ENCODE measurements at regions not wholly inside any gene's neighbourhood (a gene's known extent, or its start where the extent isn't known, plus 50 kb on each side); places are given as distances from the start of the nearest gene placed in this dataset.

DNA sequence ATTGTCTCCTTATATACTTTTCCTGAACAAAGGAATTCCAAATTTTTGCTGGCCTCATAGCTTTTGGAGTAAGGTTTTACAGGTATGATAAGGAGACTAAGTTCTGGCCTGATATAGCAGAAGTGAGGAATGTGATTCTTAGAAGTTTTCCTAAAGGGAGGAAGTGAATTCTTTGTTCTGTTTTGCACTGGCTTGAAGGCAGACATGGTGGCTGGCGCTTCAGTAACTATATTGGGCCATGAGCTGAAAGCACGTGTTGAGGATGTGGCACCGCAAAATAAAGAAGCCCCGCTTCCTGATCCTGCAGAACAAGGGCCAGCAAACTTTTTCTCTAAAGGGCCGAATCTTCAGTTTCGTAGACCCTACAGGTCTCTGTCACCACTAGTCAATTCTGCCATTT is 224.2 kb downstream of the SNX18 start:
- peak in 3 of 4 experiments; percentile 37 to 55 (median 41) for DNase-seq

DNA sequence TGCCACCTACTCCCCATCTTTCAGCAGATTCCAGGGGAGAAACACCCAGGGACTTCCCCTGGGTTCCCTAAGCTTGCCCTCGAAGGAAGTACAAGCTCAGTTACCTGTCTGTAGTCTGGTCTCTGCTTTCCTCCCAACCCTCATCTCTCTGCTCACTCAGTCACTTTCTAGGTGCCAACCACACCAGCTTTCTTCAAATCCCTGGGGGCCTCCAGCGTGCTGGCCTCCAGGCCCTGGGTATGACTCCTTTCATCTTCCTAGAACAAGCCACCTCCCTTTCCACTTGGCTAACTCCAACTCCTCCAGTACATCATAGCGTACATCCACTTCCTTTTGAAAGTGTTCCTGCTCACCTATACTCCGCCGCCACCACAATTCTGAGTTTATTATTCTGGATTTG is 222.6 kb downstream of the SNX18 start:
- no peak for DNase-seq

DNA sequence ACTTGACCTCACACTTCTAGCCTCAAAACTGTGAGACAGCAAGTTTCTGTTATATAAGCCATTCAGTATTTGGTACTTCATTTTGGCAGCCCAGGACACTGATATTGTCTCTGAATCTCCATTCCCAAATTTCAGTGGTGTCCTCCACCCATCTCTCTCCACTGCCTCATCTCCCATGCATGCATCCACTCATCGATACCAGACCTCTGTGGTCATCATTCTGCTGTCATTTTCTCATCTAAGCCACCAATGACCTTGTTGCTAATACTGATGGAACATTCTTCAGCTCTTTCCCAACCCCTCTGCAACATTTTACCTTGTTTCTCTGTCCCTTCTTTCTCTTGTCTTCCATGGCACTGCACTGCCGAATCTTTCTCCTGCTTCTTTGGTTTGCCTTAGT is 221.8 kb downstream of the SNX18 start:
- DNase-seq: no peak

DNA sequence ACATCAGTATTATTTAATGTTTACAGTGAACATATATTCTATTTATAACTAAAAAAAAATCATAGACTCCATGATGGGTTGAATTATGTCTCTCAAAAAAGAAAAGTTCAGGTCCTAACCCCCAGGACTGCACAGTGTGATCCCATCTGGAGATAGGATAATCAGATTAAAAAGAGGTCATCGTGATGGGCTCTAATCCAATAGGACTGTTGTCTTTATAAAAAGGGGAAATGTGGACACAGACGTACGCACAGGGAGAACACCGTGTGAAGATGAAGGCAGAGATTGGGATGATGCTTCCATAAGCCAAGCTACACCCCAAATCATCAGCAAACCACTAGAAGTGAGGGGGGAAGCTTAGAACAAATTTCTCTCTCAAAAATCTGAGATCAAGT is 221.4 kb downstream of the SNX18 start:
- DNase-seq: no peak

DNA sequence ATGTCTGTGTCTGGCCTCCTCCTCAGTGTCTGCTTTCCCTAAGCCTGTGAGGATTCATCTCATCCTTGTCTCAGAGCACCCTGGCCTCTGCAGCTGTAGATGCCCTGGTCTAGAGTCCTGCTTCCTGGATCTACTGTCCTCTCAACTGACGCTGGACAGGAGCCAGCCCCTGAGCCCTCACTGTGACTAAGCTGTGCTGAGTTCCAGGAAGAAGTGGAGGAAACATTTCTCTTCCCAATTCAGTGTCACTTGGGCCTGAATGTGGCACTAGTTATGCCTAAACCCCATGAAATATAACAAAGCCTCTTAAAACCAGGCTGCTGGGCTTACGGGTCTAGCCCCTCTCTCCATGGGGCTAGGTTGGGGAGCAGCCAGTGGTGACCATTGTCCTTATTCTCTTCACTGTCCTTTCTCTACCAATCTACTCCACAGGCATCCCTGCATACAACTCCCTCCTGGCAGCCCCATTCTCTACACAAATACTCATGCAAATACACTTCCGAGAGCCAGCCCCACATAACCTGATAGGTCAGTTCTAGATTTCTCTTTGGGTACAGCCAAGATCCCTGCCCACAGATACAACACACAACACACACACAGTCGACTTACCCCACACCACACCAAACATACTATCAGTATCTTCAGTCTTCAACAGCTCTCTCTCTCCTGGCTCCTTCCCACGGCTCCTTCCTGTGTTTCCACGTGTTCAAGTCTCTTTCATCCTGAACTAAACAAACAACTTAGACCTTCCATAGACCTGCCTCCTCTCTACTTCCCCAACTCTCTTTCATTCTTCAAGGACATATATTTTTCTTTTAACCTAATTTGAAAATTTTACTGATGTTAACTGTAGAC is 220.8 kb downstream of the SNX18 start:
- DNase-seq: peak; percentile 60 to 75 (median 74)

DNA sequence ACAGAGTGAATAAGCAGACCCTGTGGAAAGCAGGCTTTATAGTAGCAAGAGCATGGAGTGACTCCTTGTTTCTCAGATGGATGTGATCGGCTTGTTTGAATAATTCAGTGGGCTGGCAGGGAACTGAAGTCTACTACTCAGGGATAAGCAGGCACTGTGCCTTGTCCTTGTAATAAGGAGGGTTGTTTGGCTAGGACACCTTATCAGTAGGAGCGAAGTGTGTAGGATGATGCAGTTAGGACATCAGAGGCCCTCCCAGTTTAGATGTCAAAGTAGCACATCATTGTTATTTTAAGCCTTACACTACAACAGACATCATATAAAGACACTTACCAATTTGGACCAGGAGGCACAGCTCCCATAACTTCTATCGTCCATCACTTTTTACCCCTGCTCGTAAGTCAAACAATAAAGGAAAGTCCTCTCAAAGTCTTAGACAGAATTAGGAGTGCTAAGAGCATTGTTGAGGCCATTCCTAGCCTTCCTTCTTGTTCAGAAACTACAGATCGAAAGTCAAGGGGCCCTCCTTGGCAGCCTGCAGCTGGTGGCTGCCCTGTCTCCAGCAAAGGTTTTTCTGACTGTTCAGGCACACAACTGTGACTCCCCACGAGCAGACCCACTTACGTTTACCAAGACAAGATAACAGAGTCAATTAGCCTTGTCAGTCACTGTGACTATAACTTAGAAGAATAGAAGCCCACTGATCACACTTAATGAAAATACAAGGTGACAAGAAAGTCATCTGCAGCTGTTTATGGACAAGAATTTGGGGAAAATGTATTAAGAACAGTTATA is 218.6 kb downstream of the SNX18 start:
- no peak for DNase-seq

DNA sequence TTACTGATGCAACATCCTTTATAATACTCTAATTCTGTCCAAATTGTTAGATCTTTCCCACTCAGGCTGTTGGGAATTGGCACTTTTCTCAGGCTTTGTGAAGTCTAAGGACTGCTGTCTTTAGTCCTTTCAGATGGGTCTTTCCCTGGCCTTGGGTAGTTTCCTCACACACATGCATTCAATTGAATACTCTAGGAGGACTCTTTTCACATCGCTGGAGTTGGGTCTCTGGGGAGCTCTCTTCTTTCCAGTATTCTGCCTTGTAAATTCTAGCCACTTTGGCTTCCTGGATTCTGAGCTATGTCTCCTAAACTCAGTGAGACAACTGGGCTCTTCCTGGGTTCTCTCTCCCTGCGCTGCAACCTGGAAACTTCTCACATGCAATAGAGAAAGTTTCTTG is 215.5 kb downstream of the SNX18 start:
- no peak for DNase-seq

DNA sequence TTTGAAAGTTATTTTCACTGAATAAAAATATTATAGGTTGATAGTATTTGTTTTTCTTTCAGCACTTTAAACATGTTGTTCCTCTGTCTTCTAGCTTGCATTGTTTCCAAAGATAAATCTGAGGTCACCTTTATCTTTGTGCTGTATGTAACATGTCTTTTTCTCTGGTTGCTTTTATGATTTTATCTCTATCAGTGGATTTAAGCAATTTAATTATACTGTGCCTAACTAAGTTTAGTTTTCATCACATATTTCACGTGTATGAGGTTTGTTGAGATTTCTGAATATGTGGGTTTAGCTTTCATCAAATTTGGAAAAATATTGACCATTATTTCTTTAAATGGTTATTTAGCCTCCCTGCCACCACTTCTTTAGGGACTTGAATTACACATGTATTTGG is 214.5 kb downstream of the SNX18 start:
- no peak for DNase-seq

DNA sequence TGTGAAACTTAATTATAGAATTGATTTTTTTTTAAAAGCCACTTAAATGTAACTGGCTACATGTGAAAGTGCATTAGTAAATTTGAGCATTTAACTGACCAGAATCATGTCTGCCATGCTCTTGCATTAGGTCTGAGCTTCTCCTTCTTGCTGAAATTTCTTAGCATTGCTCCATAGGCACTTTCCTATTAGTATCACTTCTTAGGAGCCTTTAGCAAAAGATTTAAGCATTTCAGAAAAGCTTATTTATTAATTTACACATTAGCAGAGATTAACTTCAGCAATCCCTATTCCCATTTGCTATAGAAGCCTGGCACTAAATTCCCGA is 211.0 kb downstream of the SNX18 start:
- DNase-seq: peak in 2 of 4 experiments; percentile 35 to 47

DNA sequence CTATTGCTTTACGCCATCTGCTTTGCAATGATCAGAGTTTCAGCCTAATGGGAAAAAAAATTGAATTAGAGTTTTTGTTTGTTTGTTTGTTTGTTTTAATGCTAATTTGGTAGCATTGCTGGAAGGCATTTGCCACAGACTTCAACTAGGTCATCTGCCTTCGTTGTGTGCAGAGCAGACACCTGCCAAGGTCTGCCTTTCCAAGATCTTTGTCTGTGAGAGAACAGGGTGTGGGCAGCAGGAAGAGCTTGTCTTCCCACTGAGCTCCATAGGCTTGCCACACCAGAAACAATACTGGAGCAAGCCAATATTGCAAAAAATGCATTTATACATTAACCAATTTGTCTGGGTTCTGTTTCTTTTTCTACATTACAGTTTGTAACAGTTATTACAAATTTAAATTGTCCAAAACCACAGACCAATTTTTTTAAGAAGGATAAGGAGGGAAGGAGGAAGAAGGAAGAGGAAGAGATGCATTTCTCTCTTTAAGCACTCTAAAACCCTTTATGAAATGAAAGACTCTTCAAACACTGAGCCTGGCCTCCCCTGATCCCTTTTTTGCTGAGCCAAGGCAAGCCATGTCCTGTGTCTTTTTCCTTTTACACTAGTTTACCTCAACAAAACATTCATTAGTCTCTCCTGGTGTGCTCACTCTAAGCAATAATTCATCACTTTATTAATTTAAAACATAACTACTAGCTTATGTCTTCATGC is 210.5 kb downstream of the SNX18 start:
- peak in 2 of 4 experiments; percentile 25 to 49 for DNase-seq

DNA sequence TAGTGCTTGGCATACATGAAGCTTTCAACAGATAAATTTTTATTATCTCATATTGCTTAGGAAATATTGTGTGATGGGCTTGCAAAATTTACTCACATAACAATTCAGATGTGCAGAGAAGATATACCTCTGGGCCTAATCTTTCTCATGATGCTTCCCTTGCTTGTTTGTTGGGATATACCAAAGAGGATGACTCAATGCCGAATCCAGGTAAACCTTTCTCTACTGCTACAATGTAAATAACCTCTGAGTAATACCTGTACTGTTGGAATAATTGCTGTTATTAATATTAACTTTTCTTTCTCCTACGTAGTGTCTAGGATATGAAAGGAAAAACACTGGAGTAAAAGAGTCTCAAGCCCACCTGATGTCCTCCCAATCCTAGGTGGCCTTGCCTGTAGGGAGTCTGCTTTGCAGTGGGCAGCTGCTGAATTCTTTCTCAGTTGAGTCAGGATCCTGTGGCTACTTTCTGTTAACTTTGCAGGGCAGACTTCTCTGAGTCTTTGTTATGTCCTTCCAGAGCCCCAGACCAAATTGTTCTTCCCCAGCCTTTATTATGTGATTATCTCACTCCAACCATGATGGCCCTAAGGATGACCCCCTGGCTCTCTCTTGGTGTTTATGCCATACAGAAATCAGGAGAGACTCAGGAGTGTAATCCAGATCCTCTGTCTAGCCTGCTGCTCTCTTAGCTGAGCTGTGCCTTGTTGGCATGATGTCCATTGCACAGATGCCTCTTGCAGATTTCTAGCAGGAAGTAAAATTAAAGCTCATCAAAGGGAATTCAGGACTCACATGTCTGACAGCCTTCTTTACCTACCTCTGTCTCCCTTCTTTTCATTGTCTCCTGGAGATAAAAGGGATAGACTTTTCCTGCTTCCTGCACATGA is 208.1 kb downstream of the SNX18 start:
- DNase-seq: no peak

DNA sequence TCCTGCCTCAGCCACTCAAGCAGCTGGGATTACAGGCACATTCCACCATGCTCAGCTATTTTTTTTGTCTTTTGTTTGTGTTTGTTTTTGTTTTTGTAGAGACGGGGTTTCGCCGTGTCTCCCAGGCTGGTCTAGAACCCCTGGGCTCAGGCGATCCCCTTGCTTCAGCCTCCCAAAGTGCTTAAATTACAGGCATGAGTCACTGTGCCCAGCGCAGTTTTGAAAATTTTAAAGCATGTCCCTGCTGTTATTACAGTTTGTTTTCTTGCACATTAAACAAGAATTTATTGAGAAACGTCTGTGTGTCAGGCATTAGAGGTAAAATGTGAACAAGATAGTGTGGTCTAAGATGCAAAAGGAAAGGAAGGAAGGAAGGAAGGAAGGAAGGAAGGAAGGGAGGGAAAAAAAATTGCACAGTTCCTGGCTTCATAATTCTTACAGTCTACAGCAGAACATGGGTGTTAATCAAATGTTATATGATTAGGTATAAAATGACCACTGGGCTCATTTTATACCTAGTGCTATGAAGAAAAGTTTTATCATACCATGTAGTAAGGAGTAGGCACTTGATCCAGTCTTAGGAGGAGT is 205.4 kb downstream of the SNX18 start:
- no peak for DNase-seq

DNA sequence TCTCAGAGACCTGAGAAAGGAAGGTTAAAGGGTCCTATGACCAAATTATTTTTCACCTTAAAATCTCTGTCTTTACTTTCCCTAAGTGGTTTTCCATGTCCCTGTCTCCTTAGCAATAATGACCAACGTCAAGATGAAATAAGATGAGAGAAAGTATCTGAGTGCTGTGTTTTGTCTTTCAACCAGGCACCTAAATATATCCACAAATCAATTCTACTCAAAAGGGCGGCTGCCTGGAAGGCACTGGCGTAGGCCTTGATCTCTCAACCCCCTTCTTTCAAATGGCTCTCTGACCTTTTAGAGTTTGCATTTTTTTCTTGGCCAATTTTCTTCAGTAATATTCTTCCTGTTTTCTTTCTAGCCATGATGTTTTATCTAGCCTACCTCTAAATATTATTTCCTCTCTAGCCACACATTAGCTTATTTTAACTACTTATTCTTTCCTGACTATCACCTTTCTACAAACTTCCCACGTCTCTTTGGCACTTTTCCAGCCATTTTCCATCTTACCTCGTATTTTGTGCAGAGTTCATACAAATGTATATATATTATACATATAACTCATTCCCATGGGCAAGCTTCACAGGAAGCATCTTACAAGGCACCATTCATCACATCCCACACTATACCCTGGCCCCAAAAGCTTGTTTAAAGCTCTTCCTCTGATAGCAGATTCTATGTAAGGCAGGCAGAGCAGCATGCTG is 204.5 kb downstream of the SNX18 start:
- DNase-seq: no peak

DNA sequence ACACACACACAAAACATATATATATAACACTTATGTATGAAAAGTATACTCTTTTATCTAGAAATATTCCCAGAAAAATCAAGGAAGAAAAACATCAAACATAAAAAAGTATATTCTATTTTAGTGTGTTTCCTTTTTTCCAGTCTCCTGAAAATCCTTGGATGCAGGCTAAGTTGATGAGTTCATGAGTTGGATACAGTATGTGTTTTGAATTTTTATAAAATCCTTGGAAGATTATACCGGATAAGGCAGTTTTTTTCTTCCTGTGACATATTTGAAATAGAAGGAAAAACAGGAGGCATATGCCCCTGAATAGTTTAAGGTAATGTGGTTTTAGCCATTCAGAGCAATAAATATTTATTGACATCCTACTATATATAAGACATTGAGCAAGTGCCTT is 203.6 kb downstream of the SNX18 start:
- DNase-seq: no peak

DNA sequence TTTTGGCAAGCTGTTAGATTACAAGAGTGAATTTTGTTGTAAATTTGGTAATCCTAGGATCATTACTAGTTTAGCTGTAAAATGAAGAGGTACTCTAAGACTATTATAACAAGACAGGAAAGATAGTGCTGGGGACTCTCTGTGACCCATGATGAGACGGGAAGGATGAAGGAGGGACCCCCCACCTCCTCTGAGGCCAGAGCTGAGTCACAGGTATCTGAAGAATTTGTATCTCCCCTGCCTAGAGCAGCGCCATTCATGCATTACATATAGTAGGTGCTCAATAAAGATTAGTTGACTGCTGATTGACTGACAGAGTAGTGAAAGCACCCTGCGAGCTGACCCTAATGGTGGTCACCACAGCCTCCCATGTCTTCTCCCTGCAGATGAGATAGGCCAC is 202.8 kb downstream of the SNX18 start:
- DNase-seq: no peak

DNA sequence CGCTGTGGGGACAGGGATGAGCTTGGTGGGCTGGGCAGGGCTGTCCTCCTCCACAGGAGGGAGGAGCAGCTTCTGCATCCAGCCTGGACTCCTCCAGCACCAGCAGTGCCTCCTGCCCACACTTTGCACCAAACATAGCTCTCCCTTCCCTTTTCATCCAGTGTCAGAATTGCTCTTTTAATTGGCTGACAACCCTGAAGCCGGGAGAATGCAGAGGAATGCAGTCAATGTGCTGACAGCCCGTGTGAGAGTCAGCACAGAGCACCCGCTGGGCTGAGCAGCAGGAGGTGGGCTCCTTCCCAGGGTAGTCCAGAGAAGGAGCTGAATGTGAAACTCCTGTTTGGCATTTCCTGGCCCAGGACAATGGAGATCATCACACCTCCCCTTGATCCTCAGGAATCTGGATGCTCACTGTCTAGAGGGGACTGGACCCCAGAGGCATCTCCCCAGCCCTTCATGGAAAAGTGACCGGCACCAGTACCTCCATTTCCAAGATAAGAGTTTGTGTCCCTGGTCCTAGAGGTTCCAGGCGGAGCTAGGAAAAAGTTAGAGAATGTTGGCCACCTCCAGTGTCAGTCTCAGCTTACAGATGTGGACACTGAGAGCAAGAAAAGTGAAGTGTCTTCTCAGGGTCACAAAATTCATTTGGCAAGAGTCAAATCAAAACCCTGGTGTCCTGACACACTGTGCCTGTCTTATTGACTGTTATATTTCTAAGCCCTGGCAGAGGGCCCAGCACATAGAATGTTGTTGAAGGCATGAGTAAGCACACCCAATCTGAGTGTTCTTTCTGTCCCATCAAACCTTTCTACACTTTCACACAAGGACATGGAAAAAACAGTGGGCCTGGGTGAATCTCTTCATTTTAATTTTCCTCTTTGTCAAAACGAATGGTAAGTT is 202.1 kb downstream of the SNX18 start:
- DNase-seq: peak in 3 of 4 experiments; percentile 16 to 50 (median 26)

DNA sequence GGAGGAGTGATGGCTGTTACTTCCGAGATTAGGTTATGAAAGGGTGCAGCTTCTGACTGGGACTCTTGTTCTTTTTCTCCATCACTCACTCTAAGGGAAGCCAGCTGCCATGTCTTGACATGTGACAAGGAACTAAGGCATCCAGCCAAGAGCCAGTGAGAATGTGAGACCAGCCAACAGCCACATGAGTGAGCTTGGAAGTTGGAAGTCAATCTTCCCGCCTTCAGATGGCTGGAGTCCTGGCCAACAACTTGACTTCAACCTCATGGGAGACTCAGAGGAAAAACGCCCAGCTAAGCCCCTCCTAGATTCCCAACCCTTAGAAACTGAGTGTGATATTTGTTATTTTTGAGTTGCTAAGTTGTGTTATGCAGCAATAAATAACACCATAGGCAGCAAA is 201.1 kb downstream of the SNX18 start:
- no peak for DNase-seq

DNA sequence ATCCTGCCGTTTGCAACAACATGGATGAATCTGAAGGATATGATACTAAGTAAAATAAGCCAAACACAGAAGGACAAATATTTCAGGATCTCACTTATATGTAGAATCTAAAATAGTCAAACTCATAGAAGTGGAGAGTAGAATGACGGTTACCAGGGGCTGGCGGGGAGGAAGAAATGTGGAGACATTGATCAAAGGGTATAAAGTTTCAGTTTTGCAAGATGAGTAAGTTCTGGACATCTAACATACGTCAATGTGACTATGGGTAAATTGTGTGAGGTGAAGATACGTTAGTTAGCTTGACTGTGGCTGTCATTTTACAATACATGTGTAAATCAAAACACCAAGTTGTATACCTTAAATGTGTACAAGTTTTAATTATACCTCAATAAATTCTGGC is 200.3 kb downstream of the SNX18 start:
- DNase-seq: no peak

DNA sequence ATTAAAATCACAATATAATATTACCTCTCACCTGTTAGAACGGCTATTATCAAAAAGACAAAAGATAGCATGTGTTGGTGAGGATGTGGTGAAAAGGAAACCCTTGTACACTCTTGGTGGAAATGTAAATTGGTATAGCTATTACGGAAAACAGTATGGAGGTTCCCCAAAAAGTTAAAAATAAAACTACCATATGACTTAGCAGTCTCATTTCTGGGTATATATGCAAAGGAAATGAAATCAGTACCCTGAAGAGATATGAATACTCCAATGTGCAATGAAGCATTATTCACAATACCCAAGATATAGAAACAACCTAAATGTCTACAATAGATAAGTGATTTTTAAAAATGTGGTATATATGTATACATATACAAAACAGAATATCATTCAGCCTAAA is 199.9 kb downstream of the SNX18 start:
- DNase-seq: peak in 2 of 4 experiments; percentile 28 to 44

DNA sequence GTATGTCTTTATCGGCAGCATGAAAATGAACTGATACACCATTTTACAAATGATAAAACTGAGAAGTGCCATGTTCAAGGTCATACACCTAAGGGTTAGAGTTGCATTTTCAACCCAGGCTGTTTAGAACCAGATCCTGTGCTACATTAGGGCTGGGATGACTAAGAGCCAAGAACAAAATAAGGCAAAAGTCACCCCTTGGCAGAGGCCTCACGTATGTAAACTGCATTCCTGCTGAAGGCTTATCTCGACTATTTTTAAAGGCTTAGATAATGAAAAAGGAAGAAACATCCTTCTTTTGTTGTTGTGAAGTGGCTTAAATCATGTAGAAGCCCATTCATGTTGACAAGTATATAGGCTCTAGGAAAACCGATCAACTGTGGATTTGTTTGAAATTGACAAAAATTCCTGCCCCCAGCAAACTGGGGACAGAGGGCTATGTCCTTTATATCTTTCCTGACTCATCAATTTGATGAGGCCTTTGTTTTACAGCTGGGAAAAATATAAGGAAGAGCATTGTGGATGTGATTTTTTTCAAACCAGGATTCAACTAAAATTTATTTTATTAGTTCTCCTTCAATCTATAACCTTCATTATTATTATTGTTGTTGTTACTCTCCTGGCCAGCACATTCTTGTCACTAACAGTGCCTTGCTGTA is 196.5 kb downstream of the SNX18 start:
- no peak for DNase-seq

Data from suppressor macrophage (primary cell).